ENCODE measurements at regions not wholly inside any gene's neighbourhood (a gene's known extent, or its start where the extent isn't known, plus 50 kb on each side); places are given as distances from the start of the nearest gene placed in this dataset.

DNA sequence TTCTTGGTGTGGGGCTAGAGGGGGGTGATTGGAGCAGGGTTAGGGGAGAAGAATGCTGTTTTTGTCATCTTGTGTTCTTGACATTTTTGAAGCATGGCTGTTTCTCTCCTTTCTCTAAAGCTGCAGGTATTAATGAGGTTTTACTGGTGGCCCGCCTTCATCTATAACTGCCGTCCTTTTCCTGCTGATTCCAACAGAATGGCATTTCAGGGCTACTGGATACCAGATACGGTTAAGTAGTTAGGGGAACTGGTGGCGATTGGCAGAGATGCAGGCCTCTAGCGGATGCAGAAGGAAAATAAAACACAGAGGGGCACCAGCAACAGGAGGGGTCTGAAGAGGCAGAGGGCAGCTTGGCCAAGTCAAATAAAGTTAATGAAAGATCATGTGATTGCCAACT lies 89.7 kb upstream of the EEF1E1 start:
- TF ChIP-seq SMC3 (IDR thresholded peaks at IDR 0.05; ENCODE audit: low read depth, low read length) (no peak), SIN3A (IDR thresholded peaks at IDR 0.05; ENCODE audit: borderline replicate concordance, low read depth, low read length) (no peak), TCF12 (IDR thresholded peaks at IDR 0.05) (no peak), RAD21 (IDR thresholded peaks at IDR 0.05; ENCODE audit: low read length) (no peak), YY1 (IDR thresholded peaks at IDR 0.05; ENCODE audit: low read depth) (no peak), NRF1 (IDR thresholded peaks at IDR 0.05; ENCODE audit: low read depth, low read length) (no peak), MXI1 (IDR thresholded peaks at IDR 0.05; ENCODE audit: low read depth, low read length) (no peak)
- TF ChIP-seq, protein P1, sequence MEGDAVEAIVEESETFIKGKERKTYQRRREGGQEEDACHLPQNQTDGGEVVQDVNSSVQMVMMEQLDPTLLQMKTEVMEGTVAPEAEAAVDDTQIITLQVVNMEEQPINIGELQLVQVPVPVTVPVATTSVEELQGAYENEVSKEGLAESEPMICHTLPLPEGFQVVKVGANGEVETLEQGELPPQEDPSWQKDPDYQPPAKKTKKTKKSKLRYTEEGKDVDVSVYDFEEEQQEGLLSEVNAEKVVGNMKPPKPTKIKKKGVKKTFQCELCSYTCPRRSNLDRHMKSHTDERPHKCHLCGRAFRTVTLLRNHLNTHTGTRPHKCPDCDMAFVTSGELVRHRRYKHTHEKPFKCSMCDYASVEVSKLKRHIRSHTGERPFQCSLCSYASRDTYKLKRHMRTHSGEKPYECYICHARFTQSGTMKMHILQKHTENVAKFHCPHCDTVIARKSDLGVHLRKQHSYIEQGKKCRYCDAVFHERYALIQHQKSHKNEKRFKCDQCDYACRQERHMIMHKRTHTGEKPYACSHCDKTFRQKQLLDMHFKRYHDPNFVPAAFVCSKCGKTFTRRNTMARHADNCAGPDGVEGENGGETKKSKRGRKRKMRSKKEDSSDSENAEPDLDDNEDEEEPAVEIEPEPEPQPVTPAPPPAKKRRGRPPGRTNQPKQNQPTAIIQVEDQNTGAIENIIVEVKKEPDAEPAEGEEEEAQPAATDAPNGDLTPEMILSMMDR (IDR thresholded peaks at IDR 0.05): no peak
- TF ChIP-seq, protein P2, sequence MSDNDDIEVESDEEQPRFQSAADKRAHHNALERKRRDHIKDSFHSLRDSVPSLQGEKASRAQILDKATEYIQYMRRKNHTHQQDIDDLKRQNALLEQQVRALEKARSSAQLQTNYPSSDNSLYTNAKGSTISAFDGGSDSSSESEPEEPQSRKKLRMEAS (IDR thresholded peaks at IDR 0.05; ENCODE audit: low read depth): no peak
